ENCODE measurements at regions not wholly inside any gene's neighbourhood (a gene's known extent, or its start where the extent isn't known, plus 50 kb on each side); places are given as distances from the start of the nearest gene placed in this dataset.

DNA sequence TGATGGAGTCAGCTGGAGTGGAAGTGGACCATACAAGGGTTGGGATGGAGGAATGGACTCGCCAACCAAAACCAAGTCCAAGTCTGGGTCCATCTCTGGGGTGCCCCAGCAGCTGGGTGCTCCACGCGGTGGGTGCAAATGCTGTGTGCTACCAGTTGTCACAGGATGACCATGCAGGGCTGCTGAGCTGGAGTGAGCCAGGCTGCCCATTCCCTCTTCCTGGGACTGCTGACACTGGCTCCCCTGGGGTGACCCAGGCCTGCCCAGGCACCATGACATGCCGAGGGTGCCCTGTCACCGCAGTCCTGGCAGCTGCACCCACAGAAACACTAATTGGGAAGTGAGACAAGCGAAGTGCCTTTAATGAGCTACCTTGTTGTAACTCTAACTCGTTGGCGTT lies 140.2 kb downstream of the TPRA1 start:
- Mint-ChIP-seq H3K4me1 (ENCODE audit: low read depth, unreplicated experiment) (no peaks in the 10 kb centered on the region), H3K4me3 (ENCODE audit: unreplicated experiment) (no peak overlapping the region), H3K36me3 (ENCODE audit: insufficient read depth, unreplicated experiment) (no peaks in the 10 kb centered on the region), H3K27me3 (ENCODE audit: insufficient read depth, unreplicated experiment) (peaks cover 23% of the 10 kb centered on the region), H3K27ac (ENCODE audit: unreplicated experiment) (no peak overlapping the region), H3K9me3 (ENCODE audit: unreplicated experiment) (peaks cover 9% of the 10 kb centered on the region)
- intact Hi-C loops (cut with micrococcal nuclease; ENCODE audit: unreplicated experiment), result loop anchor here (10.0 kb wide), 3 partner anchors 94 to 776 kb away; no protein-coding TSS in a partner anchor
- Histone ChIP-seq H3K4me1 (no peaks in the 10 kb centered on the region), H3K9me3 (no peaks in the 10 kb centered on the region), H3K4me3 (ENCODE audit: low read depth, low read length) (no peak overlapping the region), H3K36me3 (ENCODE audit: control insufficient read depth, insufficient read depth, low read length) (no peaks in the 10 kb centered on the region), H3K27me3 (replicated peaks; ENCODE audit: control insufficient read depth, insufficient read depth, low read length) (no peaks in the 10 kb centered on the region; the same call in 1 of the 2 replicates)
- ChIA-PET CTCF (no interaction called here), POLR2A (no interaction called here)
- BruUV-seq (replicated peaks), result no TSS peak
- TF ChIP-seq, protein P1, sequence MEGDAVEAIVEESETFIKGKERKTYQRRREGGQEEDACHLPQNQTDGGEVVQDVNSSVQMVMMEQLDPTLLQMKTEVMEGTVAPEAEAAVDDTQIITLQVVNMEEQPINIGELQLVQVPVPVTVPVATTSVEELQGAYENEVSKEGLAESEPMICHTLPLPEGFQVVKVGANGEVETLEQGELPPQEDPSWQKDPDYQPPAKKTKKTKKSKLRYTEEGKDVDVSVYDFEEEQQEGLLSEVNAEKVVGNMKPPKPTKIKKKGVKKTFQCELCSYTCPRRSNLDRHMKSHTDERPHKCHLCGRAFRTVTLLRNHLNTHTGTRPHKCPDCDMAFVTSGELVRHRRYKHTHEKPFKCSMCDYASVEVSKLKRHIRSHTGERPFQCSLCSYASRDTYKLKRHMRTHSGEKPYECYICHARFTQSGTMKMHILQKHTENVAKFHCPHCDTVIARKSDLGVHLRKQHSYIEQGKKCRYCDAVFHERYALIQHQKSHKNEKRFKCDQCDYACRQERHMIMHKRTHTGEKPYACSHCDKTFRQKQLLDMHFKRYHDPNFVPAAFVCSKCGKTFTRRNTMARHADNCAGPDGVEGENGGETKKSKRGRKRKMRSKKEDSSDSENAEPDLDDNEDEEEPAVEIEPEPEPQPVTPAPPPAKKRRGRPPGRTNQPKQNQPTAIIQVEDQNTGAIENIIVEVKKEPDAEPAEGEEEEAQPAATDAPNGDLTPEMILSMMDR (IDR thresholded peaks at IDR 0.05; ENCODE audit: insufficient read depth in 1 of 2, low read depth in 1 of 2, low read length in 1 of 2, severe bottlenecking in 1 of 2, unreplicated experiment in 1 of 2), result no peak
- DNase-seq, result no peak

DNA sequence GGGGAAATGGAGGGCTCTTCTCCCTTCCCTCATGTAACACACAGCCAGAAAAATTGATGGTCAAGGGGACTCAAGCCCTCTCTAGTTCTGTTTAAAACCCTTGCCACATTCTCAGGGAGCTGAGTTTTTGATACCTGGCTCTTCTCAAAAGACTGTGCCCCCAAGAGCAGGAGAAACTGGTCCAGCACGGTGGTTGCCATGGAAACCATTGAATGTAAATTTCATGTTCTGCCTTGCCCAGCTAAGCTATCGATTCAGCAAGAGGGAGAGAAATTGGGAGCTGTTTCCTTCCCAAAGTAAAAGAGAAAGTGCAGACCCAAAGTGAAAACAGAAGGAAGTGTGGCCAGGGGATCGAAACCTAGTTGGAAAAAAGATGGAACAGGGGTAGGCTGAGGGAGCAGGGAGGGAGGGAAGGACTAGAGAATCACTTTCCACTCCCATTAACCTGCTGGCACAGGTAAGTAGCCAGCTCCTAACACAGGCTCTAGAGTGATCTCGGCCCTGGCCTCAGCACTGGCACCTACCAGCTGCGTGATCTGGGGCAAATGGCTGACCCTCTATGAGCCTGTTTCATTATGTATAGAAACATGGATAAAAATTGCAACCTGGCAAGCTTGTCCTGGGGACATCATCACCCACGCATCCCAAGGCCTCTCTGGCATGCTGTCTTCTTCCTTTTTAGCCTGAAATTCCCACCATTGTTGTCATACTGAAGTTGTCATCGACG lies 140.9 kb downstream of the TPRA1 start:
- H3K36me3 Mint-ChIP-seq (ENCODE audit: insufficient read depth, unreplicated experiment), result no peaks in the 10 kb centered on the region
- no peak overlapping the region for H3K27ac Mint-ChIP-seq (ENCODE audit: unreplicated experiment)
- peaks cover 22% of the 10 kb centered on the region for H3K27me3 Mint-ChIP-seq (ENCODE audit: insufficient read depth, unreplicated experiment)
- Histone ChIP-seq H3K4me1 (no peaks in the 10 kb centered on the region), H3K27me3 (replicated peaks; ENCODE audit: control insufficient read depth, insufficient read depth, low read length) (no peaks in the 10 kb centered on the region; the same call in 1 of the 2 replicates), H3K36me3 (ENCODE audit: control insufficient read depth, insufficient read depth, low read length) (no peaks in the 10 kb centered on the region), H3K9me3 (no peaks in the 10 kb centered on the region), H3K4me3 (ENCODE audit: low read depth, low read length) (no peak overlapping the region)
- BruUV-seq (replicated peaks), result no TSS peak
- H3K4me3 Mint-ChIP-seq (ENCODE audit: unreplicated experiment), result no peak overlapping the region
- TF ChIP-seq, protein P1 (IDR thresholded peaks at IDR 0.05; ENCODE audit: insufficient read depth in 1 of 2, low read depth in 1 of 2, low read length in 1 of 2, severe bottlenecking in 1 of 2, unreplicated experiment in 1 of 2), result no peak
- DNase-seq, result no peak
- intact Hi-C loops (cut with micrococcal nuclease; ENCODE audit: unreplicated experiment), result loop anchor here (10.0 kb wide), 3 partner anchors 95 to 775 kb away; no protein-coding TSS in a partner anchor
- CTCF ChIA-PET, result no interaction called here
- peaks cover 9% of the 10 kb centered on the region for H3K9me3 Mint-ChIP-seq (ENCODE audit: unreplicated experiment)
- POLR2A ChIA-PET, result no interaction called here
- no peaks in the 10 kb centered on the region for H3K4me1 Mint-ChIP-seq (ENCODE audit: low read depth, unreplicated experiment)

DNA sequence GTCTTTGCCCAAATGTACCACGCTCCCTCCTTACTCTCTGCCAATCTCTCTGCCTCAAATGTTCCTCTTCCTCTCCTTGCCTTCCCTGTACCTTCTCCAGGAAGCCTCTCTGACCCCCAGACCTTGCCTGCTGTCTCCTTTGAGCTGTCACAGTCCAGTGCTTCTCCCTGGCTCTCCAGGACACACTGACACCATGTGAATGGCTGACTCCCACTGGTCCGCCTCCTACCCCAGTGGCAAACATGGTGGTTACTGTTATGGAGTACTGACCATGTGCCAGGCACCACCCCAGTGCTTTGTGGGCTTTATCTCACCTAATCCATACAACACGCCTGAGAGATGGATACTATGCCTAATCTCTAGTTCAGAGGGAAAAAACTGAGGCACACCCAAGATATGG lies 141.9 kb downstream of the TPRA1 start:
- POLR2A ChIA-PET, result no interaction called here
- H3K4me1 ChIP-seq, result no peaks in the 10 kb centered on the region
- no peak overlapping the region for H3K27ac Mint-ChIP-seq (ENCODE audit: unreplicated experiment)
- H3K27me3 Mint-ChIP-seq (ENCODE audit: insufficient read depth, unreplicated experiment), result peaks cover 17% of the 10 kb centered on the region
- H3K36me3 ChIP-seq (ENCODE audit: control insufficient read depth, insufficient read depth, low read length), result no peaks in the 10 kb centered on the region
- H3K27me3 ChIP-seq (replicated peaks; ENCODE audit: control insufficient read depth, insufficient read depth, low read length), result no peaks in the 10 kb centered on the region; the same call in 1 of the 2 replicates
- H3K4me3 Mint-ChIP-seq (ENCODE audit: unreplicated experiment), result no peak overlapping the region
- no peaks in the 10 kb centered on the region for H3K9me3 ChIP-seq
- H3K9me3 Mint-ChIP-seq (ENCODE audit: unreplicated experiment), result peaks cover 9% of the 10 kb centered on the region
- peak in 1 of 2 experiments; percentile 8 for DNase-seq
- intact Hi-C loops (cut with micrococcal nuclease; ENCODE audit: unreplicated experiment), result no loop called here
- TF ChIP-seq, protein P1 (IDR thresholded peaks at IDR 0.05; ENCODE audit: insufficient read depth in 1 of 2, low read depth in 1 of 2, low read length in 1 of 2, severe bottlenecking in 1 of 2, unreplicated experiment in 1 of 2), result no peak
- H3K4me3 ChIP-seq (ENCODE audit: low read depth, low read length), result no peak overlapping the region
- H3K4me1 Mint-ChIP-seq (ENCODE audit: low read depth, unreplicated experiment), result no peaks in the 10 kb centered on the region
- no peaks in the 10 kb centered on the region for H3K36me3 Mint-ChIP-seq (ENCODE audit: insufficient read depth, unreplicated experiment)
- BruUV-seq (replicated peaks), result no TSS peak
- CTCF ChIA-PET, result no interaction called here

All from Caco-2 (cell line).